A549 (cell line): ENCODE measurements at regions not wholly inside any gene's neighbourhood (a gene's known extent, or its start where the extent isn't known, plus 50 kb on each side); places are given as distances from the start of the nearest gene placed in this dataset.

ENCODE experiments used
- ATAC-seq, 2 experiments: fragments of 200-7000 bp in 1 of 2; fragments of >200 bp in 1 of 2; cut with Nextera tagmentation in 1 of 2; cut with Tn5 transposase in 1 of 2; 3 replicates each; pipeline versions ENCODE4 v1.8.0 to v1.9.1; 2018 to 2020; ENCODE audit warnings: mild to moderate bottlenecking in 1 of 2, moderate library complexity in 1 of 2
- CTCF ChIA-PET: fragments of 300-600 bp; sonication (Branson Sonifier 250); formaldehyde crosslinking; extraction: SDS; loops from one replicate; lab custom pipeline; 2021; ENCODE audit warnings: antibody characterized with exemption, inconsistent platforms; lab: Yijun Ruan, JAX
- POLR2A ChIA-PET: fragments of 350-600 bp; formaldehyde crosslinking; extraction: SDS; loops from one replicate; lab custom pipeline; 2021; ENCODE audit warnings: antibody characterized with exemption, inconsistent platforms; lab: Yijun Ruan, JAX
- DNase-seq, 2 experiments: peaks; one replicate each; pipeline versions ENCODE4 v3.0.0 to v3.0.0-alpha.2; 2011 to 2016; ENCODE audit warnings: low read depth in 1 of 2, low spot score in 1 of 2
- FAIRE-seq: peaks from 2 replicates; lab custom pipeline; 2011; peaks lifted over from hg19 to GRCh38; lab: Jason Lieb, UNC
- H3K27ac ChIP-seq, 2 experiments: fragments of >200 bp; sonication (Bioruptor Twin); formaldehyde crosslinking; 3 replicates each; pipeline ENCODE4 v1.5.1; 2016 to 2017
- H3K4me1 ChIP-seq: fragments of >200 bp; sonication (Bioruptor Twin); formaldehyde crosslinking; 3 replicates; pipeline ENCODE4 v1.6.1; 2016
- H3K4me2 ChIP-seq: fragments of >200 bp; sonication (Bioruptor Twin); formaldehyde crosslinking; 3 replicates; pipeline ENCODE4 v1.6.1; 2016
- H3K4me3 ChIP-seq: fragments of >200 bp; sonication (Bioruptor Twin); formaldehyde crosslinking; 3 replicates; pipeline ENCODE4 v1.5.1; 2016
- H3K9me3 ChIP-seq: fragments of >200 bp; sonication (Bioruptor Twin); formaldehyde crosslinking; 3 replicates; pipeline ENCODE4 v1.6.1; 2016
- CBX2 ChIP-seq: fragments of 200-600 bp; sonication (generic); IDR thresholded peaks from 2 replicates; pipeline ENCODE4 v1.6.1; 2016; ENCODE audit warnings: low read depth, mild to moderate bottlenecking, borderline replicate concordance
- CBX8 ChIP-seq: fragments of 200-600 bp; sonication (generic); IDR thresholded peaks from 2 replicates; pipeline ENCODE4 v1.6.1; 2016
- CHD4 ChIP-seq: fragments of 200-600 bp; sonication (generic); IDR thresholded peaks from 2 replicates; pipeline ENCODE4 v1.6.1; 2016; ENCODE audit warnings: antibody characterized with exemption, mild to moderate bottlenecking, borderline replicate concordance
- EHMT2 ChIP-seq: fragments of 200-600 bp; sonication (generic); IDR thresholded peaks from 2 replicates; pipeline ENCODE4 v1.6.1; 2016; ENCODE audit warnings: antibody characterized with exemption, low read depth, mild to moderate bottlenecking, moderate library complexity
- ELK1 ChIP-seq: fragments of 150-350 bp; IDR thresholded peaks from 2 replicates; pipeline ENCODE4 v1.6.1; 2014; ENCODE audit warnings: low read depth, mild to moderate bottlenecking, low read length
- EP300 ChIP-seq, 2 experiments: fragments of >200 bp; sonication (Bioruptor Twin); formaldehyde crosslinking; IDR thresholded peaks; 2 replicates in 1 of 2; 3 replicates in 1 of 2; pipeline ENCODE4 v1.6.1; 2016 to 2017
- FOXS1 ChIP-seq: fragments of 250-450 bp; sonication (Bioruptor Pico); IDR thresholded peaks from 2 replicates; pipeline ENCODE4 v1.5.0; 2020; ENCODE audit warnings: mild to moderate bottlenecking, moderate library complexity
- HDAC2 ChIP-seq: fragments of 200-600 bp; sonication (generic); IDR thresholded peaks from 2 replicates; pipeline ENCODE4 v1.6.1; 2016
- HMGXB4 ChIP-seq: fragments of 250-450 bp; sonication (Bioruptor Pico); IDR thresholded peaks from 2 replicates; pipeline ENCODE4 v1.5.0; 2021; ENCODE audit warnings: mild to moderate bottlenecking, moderate library complexity, borderline replicate concordance
- JUN ChIP-seq, 2 experiments: fragments of >200 bp; sonication (Bioruptor Twin); formaldehyde crosslinking; IDR thresholded peaks; 2 replicates in 1 of 2; 3 replicates in 1 of 2; pipeline ENCODE4 v1.6.1; 2016 to 2017
- KDM5A ChIP-seq: fragments of 200-600 bp; sonication (generic); IDR thresholded peaks from 2 replicates; pipeline ENCODE4 v1.6.1; 2016; ENCODE audit warnings: antibody characterized with exemption, mild to moderate bottlenecking
- MAFK ChIP-seq: fragments of 450-650 bp; IDR thresholded peaks from 2 replicates; pipeline ENCODE4 v1.6.1; 2014; ENCODE audit not compliant: partially characterized antibody
- NPAS2 ChIP-seq: fragments of 250-450 bp; sonication (Bioruptor Pico); IDR thresholded peaks from 2 replicates; pipeline ENCODE4 v1.8.0; 2022; ENCODE audit warnings: mild to moderate bottlenecking, moderate library complexity, borderline replicate concordance
- TP53 ChIP-seq: fragments of 250-450 bp; sonication (Bioruptor Pico); IDR thresholded peaks from 2 replicates; pipeline ENCODE4 v1.5.0; 2021; ENCODE audit warnings: mild to moderate bottlenecking, moderate library complexity
- ZNF302 ChIP-seq: fragments of 250-450 bp; sonication (Bioruptor Pico); IDR thresholded peaks from 2 replicates; pipeline ENCODE4 v1.9.0; 2021; ENCODE audit warnings: inconsistent platforms, mild to moderate bottlenecking, moderate library complexity
- WGBS: methylation state at CpG from one replicate; pipeline ENCODE4 v1.1.6; 2017; ENCODE audit errors: missing lambda C conversion rate; 5-methylcytosine and 5-hydroxymethylcytosine counted together

DNA sequence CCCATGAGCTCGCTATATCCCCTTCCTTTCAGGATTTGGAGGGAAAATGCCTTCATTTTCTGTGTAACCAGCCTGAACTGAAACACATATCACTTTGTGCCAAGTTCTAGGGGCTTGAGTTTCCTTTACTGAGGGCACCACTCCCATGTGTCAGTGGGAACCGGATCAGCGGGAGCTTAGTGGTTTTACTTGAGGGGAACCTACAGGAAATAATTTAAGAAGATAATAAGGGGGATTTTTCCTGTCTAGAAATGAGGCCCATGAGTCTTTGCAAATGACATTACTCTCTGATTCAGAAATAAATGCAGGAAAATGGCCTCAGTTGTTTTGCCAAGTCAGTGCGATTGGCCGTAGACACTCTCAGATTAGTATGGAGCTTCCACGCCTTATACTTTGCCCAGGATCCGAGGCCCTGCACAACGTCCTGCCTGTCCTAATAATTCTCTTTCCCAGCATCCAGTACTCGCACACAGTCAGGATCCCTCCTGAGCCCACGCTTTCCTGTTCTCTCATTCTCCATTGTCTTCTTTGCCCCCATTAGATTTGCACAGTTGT is 86.4 kb upstream of the LYZL1 start:
- ATAC-seq (no peak), DNase-seq (no peak), FAIRE-seq (no peak)
- TF ChIP-seq TP53 (CRISPR knock-in tag) (no peak), NPAS2 (no peak), CBX2 (no peak), HDAC2 (no peak), EHMT2 (no peak), CBX8 (no peak), JUN (IDR thresholded peaks at IDR 0.05) (no peak), CHD4 (no peak), ZNF302 (CRISPR knock-in tag) (no peak), FOXS1 (CRISPR knock-in tag) (no peak), ELK1 (no peak)
- Histone ChIP-seq H3K4me1 (no peaks in the 10 kb centered on the region), H3K4me2 (no peak overlapping the region), H3K9me3 (no peaks in the 10 kb centered on the region), H3K4me3 (no peak overlapping the region), H3K27ac (no peak overlapping the region)
- ChIA-PET CTCF (interaction anchor here (0.7 to 1.2 kb wide), 4 partner anchors 9 to 276 kb away, joined by 3 to 4 read pairs (median 3); no protein-coding TSS in a partner anchor), POLR2A (no interaction called here)
- WGBS, result 82% methylated on average over 10 of the region's 10 CpGs

DNA sequence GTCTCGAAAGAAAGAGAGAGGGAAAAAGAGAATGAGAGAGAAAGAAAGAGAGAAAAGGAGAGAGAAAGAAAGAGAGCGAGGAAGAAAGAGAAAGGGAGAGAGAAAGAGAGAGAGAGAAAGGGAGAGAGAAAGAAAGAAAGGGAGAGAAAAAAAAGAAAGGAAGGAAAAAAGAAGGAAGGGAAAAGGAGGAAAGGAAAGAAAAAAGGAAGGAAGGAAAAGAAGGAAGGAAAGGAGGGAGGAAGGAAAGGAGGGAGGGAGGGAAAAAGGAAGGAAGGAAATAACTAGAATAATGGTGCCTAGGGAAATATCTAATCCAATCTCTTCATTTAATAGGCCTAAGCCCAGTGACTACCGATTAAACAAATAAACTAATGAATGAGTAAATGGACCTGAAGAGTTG is 85.4 kb upstream of the LYZL1 start:
- 56% methylated on average over 3 of the region's 3 CpGs for WGBS
- FAIRE-seq, result no peak

GRCh38 chr10:29204070-29204800 is 84.6 kb upstream of the LYZL1 start:
- ATAC-seq (no peak), DNase-seq (no peak), FAIRE-seq (no peak)
- ChIA-PET CTCF (no interaction called here), POLR2A (interaction anchor here (0.6 kb wide), 1 partner anchor 10 kb away, joined by 3 read pairs; no protein-coding TSS in a partner anchor)
- WGBS, result 93% methylated on average over 7 of the region's 7 CpGs
- no peak overlapping the region for H3K4me3 ChIP-seq
- peaks cover 5% of the 10 kb centered on the region; the same call in 1 of the 3 replicates for H3K9me3 ChIP-seq
- H3K27ac ChIP-seq, result no peak overlapping the region
- TF ChIP-seq ELK1, result no peak
- TF ChIP-seq KDM5A, result no peak
- no peak for TF ChIP-seq HMGXB4 (CRISPR knock-in tag)
- no peak for TF ChIP-seq MAFK
- H3K4me1 ChIP-seq, result no peaks in the 10 kb centered on the region
- no peak overlapping the region for H3K4me2 ChIP-seq

More for the DNA sequence above, 85.4 kb upstream of the LYZL1 start:
- POLR2A ChIA-PET, result no interaction called here
- no peak for TF ChIP-seq EP300 (IDR thresholded peaks at IDR 0.05)
- TF ChIP-seq, all 56 proteins: peak for 0
- Histone ChIP-seq H3K4me3 (no peak overlapping the region), H3K4me1 (no peaks in the 10 kb centered on the region), H3K27ac (no peak overlapping the region), H3K4me2 (no peak overlapping the region), H3K9me3 (no peaks in the 10 kb centered on the region)
- DNase-seq (no peak), ATAC-seq (no peak)
- CTCF ChIA-PET, result no interaction called here
